ENCODE measurements at regions not wholly inside any gene's neighbourhood (a gene's known extent, or its start where the extent isn't known, plus 50 kb on each side); places are given as distances from the start of the nearest gene placed in this dataset.

DNA sequence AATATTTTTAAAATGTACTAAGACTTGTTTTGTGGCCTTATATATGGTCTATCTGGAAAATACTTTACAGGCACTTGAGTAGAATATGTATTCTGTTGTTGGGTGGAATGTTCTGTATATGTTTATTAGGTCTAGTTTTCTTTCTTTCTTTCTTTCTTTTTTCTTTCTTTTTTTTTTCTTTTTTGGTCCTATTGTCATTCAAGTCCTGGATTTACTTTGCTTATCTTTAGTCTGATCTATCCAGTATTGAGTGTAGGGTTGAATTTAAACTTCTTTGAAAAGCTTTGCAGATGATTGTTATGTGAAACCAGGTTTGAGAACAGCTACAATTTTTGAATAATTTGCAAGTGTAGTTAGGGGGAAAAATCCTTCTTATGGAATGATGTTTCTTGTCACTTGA is 67.1 kb upstream of the GRIK2 start:
- TF ChIP-seq ZNF70 (CRISPR knock-in tag; IDR thresholded peaks at IDR 0.05), result no peak
- TF ChIP-seq, protein P1, sequence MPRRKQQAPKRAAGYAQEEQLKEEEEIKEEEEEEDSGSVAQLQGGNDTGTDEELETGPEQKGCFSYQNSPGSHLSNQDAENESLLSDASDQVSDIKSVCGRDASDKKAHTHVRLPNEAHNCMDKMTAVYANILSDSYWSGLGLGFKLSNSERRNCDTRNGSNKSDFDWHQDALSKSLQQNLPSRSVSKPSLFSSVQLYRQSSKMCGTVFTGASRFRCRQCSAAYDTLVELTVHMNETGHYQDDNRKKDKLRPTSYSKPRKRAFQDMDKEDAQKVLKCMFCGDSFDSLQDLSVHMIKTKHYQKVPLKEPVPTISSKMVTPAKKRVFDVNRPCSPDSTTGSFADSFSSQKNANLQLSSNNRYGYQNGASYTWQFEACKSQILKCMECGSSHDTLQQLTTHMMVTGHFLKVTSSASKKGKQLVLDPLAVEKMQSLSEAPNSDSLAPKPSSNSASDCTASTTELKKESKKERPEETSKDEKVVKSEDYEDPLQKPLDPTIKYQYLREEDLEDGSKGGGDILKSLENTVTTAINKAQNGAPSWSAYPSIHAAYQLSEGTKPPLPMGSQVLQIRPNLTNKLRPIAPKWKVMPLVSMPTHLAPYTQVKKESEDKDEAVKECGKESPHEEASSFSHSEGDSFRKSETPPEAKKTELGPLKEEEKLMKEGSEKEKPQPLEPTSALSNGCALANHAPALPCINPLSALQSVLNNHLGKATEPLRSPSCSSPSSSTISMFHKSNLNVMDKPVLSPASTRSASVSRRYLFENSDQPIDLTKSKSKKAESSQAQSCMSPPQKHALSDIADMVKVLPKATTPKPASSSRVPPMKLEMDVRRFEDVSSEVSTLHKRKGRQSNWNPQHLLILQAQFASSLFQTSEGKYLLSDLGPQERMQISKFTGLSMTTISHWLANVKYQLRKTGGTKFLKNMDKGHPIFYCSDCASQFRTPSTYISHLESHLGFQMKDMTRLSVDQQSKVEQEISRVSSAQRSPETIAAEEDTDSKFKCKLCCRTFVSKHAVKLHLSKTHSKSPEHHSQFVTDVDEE (CRISPR knock-in tag; IDR thresholded peaks at IDR 0.05), result no peak
